ENCODE measurements at regions not wholly inside any gene's neighbourhood (a gene's known extent, or its start where the extent isn't known, plus 50 kb on each side); places are given as distances from the start of the nearest gene placed in this dataset.
A peak's percentile ranks its signal among the peaks of the same experiment; 100 is the strongest.

- H3K9ac ChIP-seq (ENCODE audit: low read depth in 1 of 2, low read length in 2 of 2): no peak overlapping the region
- TF ChIP-seq TAF1 (conservative IDR thresholded peaks at IDR 0.05): no peak
- no peak for TF ChIP-seq HNF4G (IDR thresholded peaks at IDR 0.05)
- TF ChIP-seq REST (IDR thresholded peaks at IDR 0.05): no peak
- no peak for TF ChIP-seq FOXA1 (IDR thresholded peaks at IDR 0.05)
- TF ChIP-seq RAD21 (IDR thresholded peaks at IDR 0.05): no peak
- TF ChIP-seq ZBTB33 (IDR thresholded peaks at IDR 0.05): no peak
- no peak for TF ChIP-seq HNF4A (conservative IDR thresholded peaks at IDR 0.05)
- no peak for TF ChIP-seq EGR1 (IDR thresholded peaks at IDR 0.05; ENCODE audit: low read depth in 2 of 2)
- 80% methylated on average over 8 of the region's 8 CpGs for WGBS
- H3K9me3 ChIP-seq (ENCODE audit: control insufficient read depth in 4 of 4, low read length in 3 of 4): peaks cover 2 to 12% (median 10%) of the 10 kb centered on the region in 4 donors
- peaks cover 0 to 5% (median 2%) of the 10 kb centered on the region in 4 donors for H3K27me3 ChIP-seq (ENCODE audit: control insufficient read depth in 4 of 4, insufficient read depth in 4 of 4, low read length in 3 of 4)
- DNase-seq (ENCODE audit: low spot score): no peak
- no peaks in the 10 kb centered on the region for H3K36me3 ChIP-seq (ENCODE audit: control insufficient read depth in 4 of 4, insufficient read depth in 3 of 4, low read depth in 1 of 4, low read length in 3 of 4)
- no peaks in the 10 kb centered on the region for H3K4me1 ChIP-seq (ENCODE audit: control insufficient read depth in 4 of 4, insufficient read depth in 4 of 4, low read length in 3 of 4)
- no peak overlapping the region for H3K27ac ChIP-seq (ENCODE audit: low read depth in 1 of 2, low read length in 2 of 2)
- H3K4me3 ChIP-seq (ENCODE audit: low read depth in 1 of 3, low read length in 3 of 3): no peak overlapping the region
Observed at GRCh38 chr13:111952814-111953213, 114.1 kb upstream of the SOX1 start.

- H3K9ac ChIP-seq (ENCODE audit: low read depth in 1 of 2, low read length in 2 of 2): no peak overlapping the region
- H3K4me1 ChIP-seq (ENCODE audit: control insufficient read depth in 4 of 4, insufficient read depth in 4 of 4, low read length in 3 of 4): no peaks in the 10 kb centered on the region
- peaks cover 0 to 5% (median 2%) of the 10 kb centered on the region in 4 donors for H3K27me3 ChIP-seq (ENCODE audit: control insufficient read depth in 4 of 4, insufficient read depth in 4 of 4, low read length in 3 of 4)
- H3K36me3 ChIP-seq (ENCODE audit: control insufficient read depth in 4 of 4, insufficient read depth in 3 of 4, low read depth in 1 of 4, low read length in 3 of 4): no peaks in the 10 kb centered on the region
- no peak overlapping the region for H3K27ac ChIP-seq (ENCODE audit: low read depth in 1 of 2, low read length in 2 of 2)
- peak; percentile 17 for DNase-seq (ENCODE audit: low spot score)
- H3K4me3 ChIP-seq (ENCODE audit: low read depth in 1 of 3, low read length in 3 of 3): no peak overlapping the region
- no peak for TF ChIP-seq FOXA1 (IDR thresholded peaks at IDR 0.05)
- TF ChIP-seq REST (IDR thresholded peaks at IDR 0.05): no peak
- TF ChIP-seq CTCF (IDR thresholded peaks at IDR 0.05; ENCODE audit: low read depth, low read length, missing input control): no peak
- TF ChIP-seq EGR1 (IDR thresholded peaks at IDR 0.05; ENCODE audit: low read depth in 2 of 2): no peak
- TF ChIP-seq HNF4G (IDR thresholded peaks at IDR 0.05): no peak
- TF ChIP-seq GABPA (IDR thresholded peaks at IDR 0.05 in 1 of 2, conservative IDR thresholded peaks at IDR 0.05 in 1 of 2): no peak
- TF ChIP-seq ATF3 (IDR thresholded peaks at IDR 0.05): no peak
- no peak for TF ChIP-seq NR2F2 (IDR thresholded peaks at IDR 0.05)
- no peak for TF ChIP-seq ZBTB33 (IDR thresholded peaks at IDR 0.05)
- TF ChIP-seq RXRA (IDR thresholded peaks at IDR 0.05): no peak
- no peak for TF ChIP-seq TAF1 (conservative IDR thresholded peaks at IDR 0.05)
- no peak for TF ChIP-seq HNF4A (conservative IDR thresholded peaks at IDR 0.05)
- no peak for TF ChIP-seq SP1 (IDR thresholded peaks at IDR 0.05)
- TF ChIP-seq RAD21 (IDR thresholded peaks at IDR 0.05): no peak
- no peak for TF ChIP-seq FOXA2 (IDR thresholded peaks at IDR 0.05)
- no peak for TF ChIP-seq YY1 (IDR thresholded peaks at IDR 0.05)
- no peak for TF ChIP-seq JUND (IDR thresholded peaks at IDR 0.05)
- WGBS: 75% methylated on average over 16 of the region's 16 CpGs
- peaks cover 2 to 12% (median 10%) of the 10 kb centered on the region in 4 donors for H3K9me3 ChIP-seq (ENCODE audit: control insufficient read depth in 4 of 4, low read length in 3 of 4)
Observed at GRCh38 chr13:111953546-111954178, 113.3 kb upstream of the SOX1 start.

Data from liver (tissue), 8 donors.